ENCODE measurements at regions not wholly inside any gene's neighbourhood (a gene's known extent, or its start where the extent isn't known, plus 50 kb on each side); places are given as distances from the start of the nearest gene placed in this dataset.
A peak's percentile ranks its signal among the peaks of the same experiment; 100 is the strongest.

- H4K91ac ChIP-seq (replicated peaks; ENCODE audit: insufficient read length, low read length): no peak overlapping the region
- FAIRE-seq (no peak), DNase-seq (ENCODE audit: low read depth in 1 of 2, low spot score in 2 of 2) (no peak)
- H2BK120ac ChIP-seq (replicated peaks; ENCODE audit: low read depth, low read length): no peak overlapping the region
- no peak overlapping the region for H2BK20ac ChIP-seq (ENCODE audit: low read length)
- H3K79me2 ChIP-seq (ENCODE audit: control insufficient read depth in 1 of 2, insufficient read depth in 2 of 2, low read length in 2 of 2): no peaks in the 10 kb centered on the region
- no peak overlapping the region for H3K27ac ChIP-seq (ENCODE audit: low read depth, low read length)
- no peaks in the 10 kb centered on the region for H3K23me2 ChIP-seq (ENCODE audit: low read depth, low read length)
- ChIA-PET CTCF (ENCODE audit: partially characterized antibody) (interaction anchor here (1.1 to 1.6 kb wide), 5 partner anchors 10 to 106 kb away, joined by 3 to 4 read pairs (median 3); no protein-coding TSS in a partner anchor), POLR2A (ENCODE audit: partially characterized antibody) (interaction anchor here (0.9 to 1.1 kb wide), 2 partner anchors 11 to 80 kb away, joined by 3 to 6 read pairs; no protein-coding TSS in a partner anchor)
- no peak overlapping the region for H3K14ac ChIP-seq (ENCODE audit: insufficient read length)
- no peak overlapping the region for H4K8ac ChIP-seq (ENCODE audit: extremely low read depth, insufficient read depth, low read length)
- H3K9me3 ChIP-seq (ENCODE audit: insufficient read depth in 2 of 2, low read depth in 1 of 2, low read length in 1 of 2): no peaks in the 10 kb centered on the region
- 0 out of 2 replicates have a peak overlapping the region, but pooled peaks have one; percentile 25 for H2AFZ ChIP-seq (ENCODE audit: low read length)
- no peaks in the 10 kb centered on the region for H3K36me3 ChIP-seq (ENCODE audit: control insufficient read depth in 2 of 4, insufficient read depth in 4 of 4, low read length in 3 of 4)
- H3K4me3 ChIP-seq (ENCODE audit: extremely low read depth in 1 of 4, insufficient read depth in 2 of 4, low read depth in 3 of 4, low read length in 4 of 4): no peak overlapping the region
- H3K18ac ChIP-seq (ENCODE audit: extremely low read depth, low read length): no peak overlapping the region
- H3K9ac ChIP-seq (replicated peaks in 1 of 4; ENCODE audit: extremely low read depth in 1 of 4, low read depth in 3 of 4, low read length in 3 of 4): no peak overlapping the region
- H2BK12ac ChIP-seq (ENCODE audit: low read depth, low read length): no peak overlapping the region
- H3K56ac ChIP-seq (replicated peaks; ENCODE audit: insufficient read length, low read depth, low read length): no peak overlapping the region
- H3K23ac ChIP-seq (ENCODE audit: insufficient read length): no peak overlapping the region
- H3K27me3 ChIP-seq (replicated peaks in 1 of 4; ENCODE audit: control insufficient read depth in 3 of 4, extremely low read depth in 1 of 4, insufficient read depth in 3 of 4, low read length in 3 of 4): no peaks in the 10 kb centered on the region
- H2AK5ac ChIP-seq (ENCODE audit: low read depth, low read length): no peak overlapping the region
- no peak overlapping the region for H3K4me2 ChIP-seq (ENCODE audit: insufficient read depth in 1 of 2, low read depth in 2 of 2, low read length in 2 of 2)
- peaks cover 0 to 2% (median 0%) of the 10 kb centered on the region in 4 experiments; a peak in 1 of 7 replicates for H3K4me1 ChIP-seq (replicated peaks in 1 of 4; ENCODE audit: control insufficient read depth in 3 of 4, insufficient read depth in 4 of 4, low read length in 3 of 4)
- no peak overlapping the region for H2BK15ac ChIP-seq (ENCODE audit: low read length)
- no peak overlapping the region for H4K5ac ChIP-seq (ENCODE audit: insufficient read length, low read depth, low read length)
- no peaks in the 10 kb centered on the region for H3K79me1 ChIP-seq (ENCODE audit: low read depth, low read length)
- WGBS, 2 experiments (ENCODE audit: extremely low coverage in 1 of 2, insufficient coverage in 1 of 2, insufficient read length in 1 of 2, insufficient replicate concordance in 2 of 2, low coverage in 1 of 2, low lambda C conversion rate in 2 of 2, missing lambda C conversion rate in 1 of 2): 74% methylated on average over 5 of the region's 5 CpGs; no CpG with 5 or more reads in 1 of the 2 experiments
- no peak overlapping the region for H2BK5ac ChIP-seq (ENCODE audit: low read depth, low read length)
- no peak overlapping the region for H3K4ac ChIP-seq (replicated peaks; ENCODE audit: insufficient read length, low read depth, low read length)
- no peaks in the 10 kb centered on the region for H4K20me1 ChIP-seq (replicated peaks in 1 of 2; ENCODE audit: control insufficient read depth in 1 of 2, insufficient read depth in 2 of 2, low read length in 2 of 2)
- TF ChIP-seq POLR2AphosphoS5 (IDR thresholded peaks at IDR 0.05; ENCODE audit: low read depth, low read length) (no peak), JUND (IDR thresholded peaks at IDR 0.05; ENCODE audit: low read length) (no peak), USF2 (IDR thresholded peaks at IDR 0.05; ENCODE audit: low read length) (no peak)
These were observed 79.3 kb downstream of the ARF6 start for GRCh38 chr14:49972131-49972671.

All from H1 (cell line).